ACC112 (cell line): ENCODE measurements at regions not wholly inside any gene's neighbourhood (a gene's known extent, or its start where the extent isn't known, plus 50 kb on each side); places are given as distances from the start of the nearest gene placed in this dataset.
"Not testable (repeated sequence)": the region's sequence is repeated elsewhere in the genome, so short reads cannot be mapped to it uniquely, and the experiment has no call there.

Experiments
- H2AFZ ChIP-seq: fragments of 200-600 bp; sonication (generic); one replicate; pipeline ENCODE4 v1.6.0; 2017; ENCODE audit warnings: antibody characterized with exemption, low read length; ENCODE audit not compliant: unreplicated experiment
- H3K27ac ChIP-seq: fragments of 200-600 bp; sonication (generic); 2 replicates; pipeline ENCODE4 v1.5.1; 2014; ENCODE audit warnings: low read depth, mild to moderate bottlenecking, antibody characterized with exemption, low read length, moderate library complexity
- H3K27me3 ChIP-seq: fragments of 200-600 bp; sonication (generic); 2 replicates; pipeline ENCODE4 v1.6.1; 2014; ENCODE audit warnings: mild to moderate bottlenecking, antibody characterized with exemption, low read length, moderate library complexity, mixed read lengths; ENCODE audit not compliant: insufficient read depth
- H3K36me3 ChIP-seq: fragments of 200-600 bp; sonication (generic); 2 replicates; pipeline ENCODE4 v1.6.1; 2016; ENCODE audit warnings: mild to moderate bottlenecking, antibody characterized with exemption, low read length, moderate library complexity, mixed read lengths; ENCODE audit not compliant: insufficient read depth
- H3K4me1 ChIP-seq: fragments of 200-600 bp; sonication (generic); one replicate; pipeline ENCODE4 v1.6.1; 2016; ENCODE audit warnings: low read length, mixed read lengths; ENCODE audit not compliant: insufficient read depth, unreplicated experiment, control insufficient read depth
- H3K4me3 ChIP-seq: fragments of 200-600 bp; sonication (generic); 2 replicates; pipeline ENCODE4 v1.5.1; 2014; ENCODE audit warnings: mild to moderate bottlenecking, low read depth, low read length
- H3K79me2 ChIP-seq: fragments of 200-600 bp; sonication (generic); one replicate; pipeline ENCODE4 v1.6.0; 2016; ENCODE audit warnings: low read length; ENCODE audit not compliant: control insufficient read depth, unreplicated experiment, insufficient read depth

GRCh38 chr13:21297914-21298831, 121.7 kb downstream of the MRPL57 start:
- Histone ChIP-seq H2AFZ (peak overlapping the region; percentile 96), H3K27me3 (no peaks in the 10 kb centered on the region), H3K4me1 (peaks cover 7% of the 10 kb centered on the region), H3K36me3 (peaks cover 2% of the 10 kb centered on the region; the same call in 1 of the 2 replicates), H3K79me2 (peaks cover 16% of the 10 kb centered on the region), H3K4me3 (peak overlapping the region; percentile 98), H3K27ac (peak overlapping the region; percentile 54)

- H2AFZ ChIP-seq: no peak overlapping the region
- no peaks in the 10 kb centered on the region for H3K27me3 ChIP-seq
- peaks cover 4% of the 10 kb centered on the region; the same call in 1 of the 2 replicates for H3K36me3 ChIP-seq
- H3K4me3 ChIP-seq: no peak overlapping the region
- H3K27ac ChIP-seq: no peak overlapping the region
- H3K79me2 ChIP-seq: peaks cover 10% of the 10 kb centered on the region
- H3K4me1 ChIP-seq: peaks cover 6% of the 10 kb centered on the region
Measured at GRCh38 chr13:21304256-21304655, 127.8 kb downstream of the MRPL57 start.

GRCh38 chr13:21306300-21307073, 130.0 kb downstream of the MRPL57 start:
- not testable (repeated sequence) for H2AFZ ChIP-seq, H3K4me1 ChIP-seq, H3K27ac ChIP-seq, H3K79me2 ChIP-seq, H3K4me3 ChIP-seq, H3K27me3 ChIP-seq, H3K36me3 ChIP-seq

- not testable (repeated sequence) for H3K27me3 ChIP-seq, H3K27ac ChIP-seq, H3K79me2 ChIP-seq, H3K4me3 ChIP-seq, H2AFZ ChIP-seq, H3K36me3 ChIP-seq, H3K4me1 ChIP-seq
Measured at GRCh38 chr13:21307158-21307557, 130.7 kb downstream of the MRPL57 start.

GRCh38 chr13:21308906-21309305, 132.4 kb downstream of the MRPL57 start:
- Histone ChIP-seq H3K79me2 (no peaks in the 10 kb centered on the region), H3K4me1 (no peaks in the 10 kb centered on the region), H3K27ac (no peak overlapping the region), H2AFZ (no peak overlapping the region), H3K36me3 (no peaks in the 10 kb centered on the region), H3K4me3 (no peak overlapping the region), H3K27me3 (no peaks in the 10 kb centered on the region)

- Histone ChIP-seq H3K79me2 (no peaks in the 10 kb centered on the region), H3K36me3 (no peaks in the 10 kb centered on the region), H3K27ac (no peak overlapping the region), H2AFZ (no peak overlapping the region), H3K27me3 (no peaks in the 10 kb centered on the region), H3K4me3 (no peak overlapping the region), H3K4me1 (no peaks in the 10 kb centered on the region)
Measured at GRCh38 chr13:21309542-21310172, 133.2 kb downstream of the MRPL57 start.

GRCh38 chr13:21310220-21310619, 133.8 kb downstream of the MRPL57 start:
- no peaks in the 10 kb centered on the region for H3K36me3 ChIP-seq
- no peaks in the 10 kb centered on the region for H3K4me1 ChIP-seq
- no peaks in the 10 kb centered on the region for H3K79me2 ChIP-seq
- no peak overlapping the region for H2AFZ ChIP-seq
- H3K4me3 ChIP-seq: no peak overlapping the region
- H3K27ac ChIP-seq: no peak overlapping the region
- H3K27me3 ChIP-seq: no peaks in the 10 kb centered on the region

GRCh38 chr13:21314976-21315375, 138.5 kb downstream of the MRPL57 start:
- not testable (repeated sequence) for H3K27me3 ChIP-seq, H3K36me3 ChIP-seq, H3K79me2 ChIP-seq, H3K4me1 ChIP-seq, H3K27ac ChIP-seq, H3K4me3 ChIP-seq, H2AFZ ChIP-seq

- H2AFZ ChIP-seq: no peak overlapping the region
Measured at GRCh38 chr13:21316376-21316775, 139.9 kb downstream of the MRPL57 start.

GRCh38 chr13:21318891-21319532, 140.1 kb downstream of the ZDHHC20 start:
- H3K4me3 ChIP-seq: no peak overlapping the region
- H3K79me2 ChIP-seq: no peaks in the 10 kb centered on the region
- no peaks in the 10 kb centered on the region for H3K36me3 ChIP-seq
- no peaks in the 10 kb centered on the region for H3K4me1 ChIP-seq
- H2AFZ ChIP-seq: no peak overlapping the region
- H3K27me3 ChIP-seq: no peaks in the 10 kb centered on the region
- H3K27ac ChIP-seq: no peak overlapping the region

More at GRCh38 chr13:21316376-21316775, 139.9 kb downstream of the MRPL57 start:
- Histone ChIP-seq H3K36me3 (no peaks in the 10 kb centered on the region), H3K27me3 (no peaks in the 10 kb centered on the region), H3K27ac (no peak overlapping the region), H3K4me3 (no peak overlapping the region), H3K79me2 (no peaks in the 10 kb centered on the region), H3K4me1 (no peaks in the 10 kb centered on the region)
